Upper lobe of left lung (tissue), 6 donors: ENCODE measurements at regions not wholly inside any gene's neighbourhood (a gene's known extent, or its start where the extent isn't known, plus 50 kb on each side); places are given as distances from the start of the nearest gene placed in this dataset.

ENCODE experiments used
- ATAC-seq, 2 donors: fragments of 200-7000 bp; cut with Tn5 transposase; one replicate each; pipeline ENCODE4 v1.9.1; 2022; ENCODE audit warnings: mild to moderate bottlenecking in 2 of 2, moderate library complexity in 2 of 2; ENCODE audit not compliant: low FRiP score in 2 of 2
- DNase-seq, 2 donors: peaks; one replicate each; pipeline ENCODE4 v3.0.0-alpha.2; 2019 to 2020
- H3K27ac ChIP-seq, 4 donors: fragments of 200-600 bp; sonication (generic); one replicate each; pipeline ENCODE4 v1.5.1; 2016 to 2019
- H3K27me3 ChIP-seq, 4 donors: fragments of 200-600 bp; sonication (generic); one replicate each; pipeline ENCODE4 v1.5.1; 2017 to 2019
- H3K36me3 ChIP-seq, 4 donors: fragments of 200-600 bp; sonication (generic); one replicate each; pipeline ENCODE4 v1.5.1; 2016 to 2019
- H3K4me1 ChIP-seq, 4 donors: fragments of 200-600 bp; sonication (generic); one replicate each; pipeline ENCODE4 v1.5.1; 2018 to 2019
- H3K4me3 ChIP-seq, 4 donors: fragments of 200-600 bp; sonication (generic); one replicate each; pipeline ENCODE4 v1.5.1; 2017 to 2019; ENCODE audit warnings: mild to moderate bottlenecking in 2 of 4, moderate library complexity in 1 of 4
- H3K9me3 ChIP-seq, 4 donors: fragments of 200-600 bp; sonication (generic); one replicate each; pipeline ENCODE4 v1.5.1; 2018 to 2019
- CTCF ChIP-seq, 6 experiments: fragments of 450-650 bp in 4 of 6; fragments of 200-600 bp in 2 of 6; sonication (generic) in 2 of 6; IDR thresholded peaks; one replicate each; pipeline ENCODE4 v1.5.1; 2016 to 2019; ENCODE audit warnings: antibody characterized with exemption in 6 of 6
- EP300 ChIP-seq, 4 donors: sonication (generic); formaldehyde crosslinking; IDR thresholded peaks; one replicate each; pipeline ENCODE4 v1.5.1; 2017; ENCODE audit warnings: antibody characterized with exemption in 4 of 4, control low read depth in 2 of 4
- POLR2A ChIP-seq, 4 donors: fragments of 450-650 bp; IDR thresholded peaks; one replicate each; pipeline ENCODE4 v1.5.1; 2016 to 2017; ENCODE audit warnings: antibody characterized with exemption in 4 of 4, mild to moderate bottlenecking in 2 of 4
- POLR2AphosphoS5 ChIP-seq, 2 donors: sonication (generic); formaldehyde crosslinking; IDR thresholded peaks; one replicate each; pipeline ENCODE4 v1.5.1; 2017; ENCODE audit warnings: antibody characterized with exemption in 2 of 2
- WGBS, 2 donors: methylation state at CpG; one replicate each; pipeline ENCODE4 v1.1.5; 2017 to 2018; 5-methylcytosine and 5-hydroxymethylcytosine counted together
- donor health status: DM: no; HTN: no; CAD: no; lungs with moderate emphysema.
- donor health status: DM: no; HTN: yes; CAD: no; lungs with severe emphysema.

GRCh38 chr2:34069604-34070003 lies 470.5 kb upstream of the FAM98A start:
- no peak overlapping the region for H3K4me3 ChIP-seq
- H3K9me3 ChIP-seq = no peaks in the 10 kb centered on the region
- no peak for ATAC-seq
- no peaks in the 10 kb centered on the region for H3K27me3 ChIP-seq
- TF ChIP-seq POLR2AphosphoS5 (IDR thresholded peaks at IDR 0.05) (no peak), CTCF (IDR thresholded peaks at IDR 0.05) (no peak)
- H3K4me1 ChIP-seq = no peaks in the 10 kb centered on the region
- H3K27ac ChIP-seq = no peak overlapping the region
- DNase-seq = no peak
- H3K36me3 ChIP-seq = no peaks in the 10 kb centered on the region

DNA sequence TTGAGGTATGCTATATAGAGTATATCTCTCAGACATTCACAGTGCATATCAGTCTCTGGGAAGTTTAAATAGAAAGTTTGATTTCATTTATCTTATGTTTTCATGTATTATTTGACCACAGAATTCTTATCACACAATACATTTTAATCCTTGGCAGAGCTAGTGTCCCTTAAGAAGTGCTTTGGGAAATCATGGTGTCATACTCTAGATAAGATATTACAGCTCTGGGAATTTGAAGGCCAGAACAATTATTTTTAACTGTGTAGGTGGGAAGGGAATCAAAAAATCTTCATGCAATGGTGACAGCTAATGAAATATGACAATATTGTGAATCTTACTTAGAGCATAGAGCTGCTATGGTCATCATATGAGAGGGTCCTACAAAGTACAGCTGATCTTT lies 451.3 kb upstream of the FAM98A start:
- Histone ChIP-seq H3K4me1 (no peaks in the 10 kb centered on the region), H3K27me3 (no peaks in the 10 kb centered on the region), H3K36me3 (no peaks in the 10 kb centered on the region), H3K27ac (no peak overlapping the region), H3K4me3 (no peak overlapping the region), H3K9me3 (no peaks in the 10 kb centered on the region)
- ATAC-seq = no peak
- TF ChIP-seq POLR2A (IDR thresholded peaks at IDR 0.05) (no peak), CTCF (IDR thresholded peaks at IDR 0.05) (no peak), POLR2AphosphoS5 (IDR thresholded peaks at IDR 0.05) (no peak)
- DNase-seq = no peak

DNA sequence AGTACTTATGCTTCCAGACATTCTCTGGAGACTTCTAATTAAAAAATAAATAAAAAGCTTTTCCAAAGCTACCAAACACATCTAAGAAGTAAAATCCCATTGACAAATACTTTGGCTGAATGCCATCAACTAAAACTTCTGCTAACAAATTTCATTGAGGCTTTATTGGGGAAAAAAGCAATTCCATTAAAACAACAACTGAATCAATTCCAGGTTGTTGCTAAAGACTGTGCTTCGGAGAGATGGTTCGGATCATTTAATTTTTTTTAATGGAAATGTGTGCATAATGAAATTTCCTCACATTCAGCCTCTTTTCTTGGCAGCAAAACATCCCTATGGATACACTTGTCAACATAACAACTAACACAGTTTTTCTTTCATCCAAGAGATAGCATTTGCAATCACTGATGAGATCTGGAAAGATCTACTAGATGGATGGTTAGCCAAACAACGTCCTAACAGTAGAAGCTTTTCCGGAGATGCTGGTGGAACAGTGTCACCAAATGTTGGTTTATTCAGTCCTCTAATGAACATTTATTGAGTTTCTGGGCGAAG lies 446.1 kb upstream of the FAM98A start:
- DNase-seq (no peak), ATAC-seq (no peak)
- H3K27ac ChIP-seq = no peak overlapping the region
- H3K9me3 ChIP-seq = no peaks in the 10 kb centered on the region
- no peaks in the 10 kb centered on the region for H3K4me1 ChIP-seq
- WGBS, 2 donors = 75 to 85% methylated on average over 5 of the region's 5 CpGs
- no peaks in the 10 kb centered on the region for H3K36me3 ChIP-seq
- no peaks in the 10 kb centered on the region for H3K27me3 ChIP-seq
- no peak overlapping the region for H3K4me3 ChIP-seq
- no peak for TF ChIP-seq EP300 (IDR thresholded peaks at IDR 0.05)
- no peak for TF ChIP-seq POLR2AphosphoS5 (IDR thresholded peaks at IDR 0.05)
- TF ChIP-seq POLR2A (IDR thresholded peaks at IDR 0.05) = no peak
- TF ChIP-seq CTCF (IDR thresholded peaks at IDR 0.05) = no peak

DNA sequence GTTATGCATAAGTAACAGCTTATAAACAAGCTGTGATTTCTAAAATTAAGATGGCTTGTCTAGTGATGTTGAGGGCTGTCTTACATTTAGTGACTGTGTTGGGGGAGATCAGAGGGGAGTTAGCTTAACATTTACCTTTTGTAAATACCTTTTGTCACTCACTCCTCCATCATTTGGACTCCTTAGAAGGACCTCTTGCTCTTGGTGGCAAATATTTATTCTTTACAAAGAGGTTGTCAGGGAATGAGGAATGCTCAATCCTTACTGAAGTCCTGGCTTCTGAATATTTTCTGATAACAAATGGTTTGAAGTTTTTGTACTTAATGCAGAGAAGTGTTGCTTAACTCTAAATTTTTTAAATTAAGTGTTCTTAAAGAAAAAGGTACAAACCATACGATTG lies 438.8 kb upstream of the FAM98A start:
- WGBS, 2 donors = 41 to 49% methylated on average over 1 of the region's 1 CpG
- Histone ChIP-seq H3K9me3 (no peaks in the 10 kb centered on the region), H3K4me3 (no peak overlapping the region), H3K27ac (no peak overlapping the region), H3K27me3 (no peaks in the 10 kb centered on the region), H3K36me3 (no peaks in the 10 kb centered on the region), H3K4me1 (no peaks in the 10 kb centered on the region)
- TF ChIP-seq EP300 (IDR thresholded peaks at IDR 0.05) (no peak), POLR2A (IDR thresholded peaks at IDR 0.05) (no peak), CTCF (IDR thresholded peaks at IDR 0.05) (no peak), POLR2AphosphoS5 (IDR thresholded peaks at IDR 0.05) (no peak)
- no peak for DNase-seq
- no peak for ATAC-seq

DNA sequence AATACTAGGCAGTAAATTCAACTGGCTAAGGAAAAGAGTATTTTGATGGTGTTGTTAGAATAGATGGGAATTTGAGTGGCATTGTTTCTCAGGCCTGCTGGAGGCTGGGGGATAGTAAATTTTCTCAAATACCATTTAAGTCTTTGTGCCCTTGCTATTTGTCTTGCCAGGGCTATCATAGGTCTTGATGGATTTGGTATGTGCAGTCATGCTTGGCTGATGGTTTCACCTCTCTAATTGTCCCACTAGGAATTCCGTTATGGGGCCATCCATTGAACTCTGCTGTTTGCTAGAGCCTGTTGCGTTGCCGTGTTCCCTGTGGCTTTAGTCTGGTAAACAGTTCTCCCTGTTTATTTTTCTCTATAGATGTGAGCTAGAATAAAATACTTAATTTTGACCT lies 438.1 kb upstream of the FAM98A start:
- TF ChIP-seq CTCF (IDR thresholded peaks at IDR 0.05) = no peak
- no peak for TF ChIP-seq POLR2A (IDR thresholded peaks at IDR 0.05)
- no peak for TF ChIP-seq EP300 (IDR thresholded peaks at IDR 0.05)
- no peak for TF ChIP-seq POLR2AphosphoS5 (IDR thresholded peaks at IDR 0.05)
- no peak for DNase-seq
- Histone ChIP-seq H3K36me3 (no peaks in the 10 kb centered on the region), H3K27ac (no peak overlapping the region), H3K4me1 (no peaks in the 10 kb centered on the region), H3K27me3 (no peaks in the 10 kb centered on the region), H3K4me3 (no peak overlapping the region), H3K9me3 (no peaks in the 10 kb centered on the region)
- no peak for ATAC-seq
- WGBS, 2 donors = 78 to 87% methylated on average over 3 of the region's 3 CpGs
